NCI-H1105 treated with DMSO at 0.1 percent for 48 hours (cell line): ENCODE measurements at regions not wholly inside any gene's neighbourhood (a gene's known extent, or its start where the extent isn't known, plus 50 kb on each side); places are given as distances from the start of the nearest gene placed in this dataset.
A peak's percentile ranks its signal among the peaks of the same experiment; 100 is the strongest.
"Not testable (repeated sequence)": the region's sequence is repeated elsewhere in the genome, so short reads cannot be mapped to it uniquely, and the experiment has no call there.

Source experiments
- DNase-seq: peaks from one replicate; lab custom pipeline; 2025; lab: John Stamatoyannopoulos, UW

- peak; percentile 28 for DNase-seq
Observed at GRCh38 chr7:65621580-65622201, 248.0 kb downstream of the ZNF92 start.

DNA sequence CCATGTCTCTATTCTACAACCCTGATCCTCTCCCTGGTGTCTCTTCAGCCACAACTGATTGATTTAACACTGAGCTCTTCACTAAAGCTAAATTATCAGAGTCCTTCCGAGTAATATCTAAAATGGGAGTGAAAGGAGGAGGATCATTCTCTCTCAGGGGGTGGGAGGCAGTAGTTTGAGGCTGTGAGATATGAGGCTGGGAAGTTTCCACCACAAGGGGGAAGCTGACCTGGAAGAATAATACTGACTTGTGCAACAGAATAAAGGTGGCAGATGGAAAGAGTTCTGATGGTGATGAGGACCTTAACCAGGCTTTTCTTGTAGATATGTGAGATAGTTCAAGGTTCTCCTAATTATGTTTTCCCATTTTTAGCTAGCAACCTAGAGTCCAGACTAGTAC lies 241.6 kb upstream of the VKORC1L1 start:
- not testable (repeated sequence) for DNase-seq

DNA sequence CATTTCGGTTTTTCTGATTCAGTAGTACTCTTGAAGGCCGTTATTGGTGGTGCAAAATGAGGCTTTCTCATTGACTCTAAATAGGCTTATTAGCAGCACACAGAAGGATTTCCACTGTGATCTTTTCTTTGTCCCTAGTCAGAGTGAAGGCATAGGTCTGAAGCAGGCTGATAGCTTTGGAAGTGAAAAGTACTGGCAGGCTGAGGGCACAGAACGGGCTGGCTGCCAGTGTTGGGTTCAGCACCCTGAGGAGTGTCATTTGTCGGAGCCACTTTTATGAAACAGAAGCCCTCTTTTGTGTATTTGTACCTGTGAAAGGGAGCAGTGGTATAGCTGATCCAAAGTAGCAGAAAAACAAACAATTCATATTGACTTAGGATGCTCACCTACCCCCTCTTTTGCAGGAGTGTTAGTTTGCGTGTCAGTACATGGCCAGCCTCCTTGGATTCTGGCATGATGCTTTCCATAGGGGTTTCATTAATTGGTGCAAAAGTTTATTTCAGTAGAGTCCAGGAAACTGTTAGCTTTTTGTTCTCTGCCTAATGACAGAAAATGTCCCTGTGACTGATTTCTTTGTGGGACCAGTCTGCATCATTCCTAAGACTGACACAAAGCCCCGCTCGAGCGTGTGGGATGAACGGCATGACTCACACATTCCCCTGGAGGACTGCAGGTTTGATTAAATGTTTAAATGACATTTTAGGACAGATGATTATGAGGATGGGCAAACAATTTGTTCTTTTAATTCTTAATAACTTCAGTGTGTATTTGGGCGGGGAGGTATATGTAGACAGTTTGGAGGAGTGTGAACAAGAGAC lies 239.1 kb upstream of the VKORC1L1 start:
- DNase-seq: not testable (repeated sequence)

DNA sequence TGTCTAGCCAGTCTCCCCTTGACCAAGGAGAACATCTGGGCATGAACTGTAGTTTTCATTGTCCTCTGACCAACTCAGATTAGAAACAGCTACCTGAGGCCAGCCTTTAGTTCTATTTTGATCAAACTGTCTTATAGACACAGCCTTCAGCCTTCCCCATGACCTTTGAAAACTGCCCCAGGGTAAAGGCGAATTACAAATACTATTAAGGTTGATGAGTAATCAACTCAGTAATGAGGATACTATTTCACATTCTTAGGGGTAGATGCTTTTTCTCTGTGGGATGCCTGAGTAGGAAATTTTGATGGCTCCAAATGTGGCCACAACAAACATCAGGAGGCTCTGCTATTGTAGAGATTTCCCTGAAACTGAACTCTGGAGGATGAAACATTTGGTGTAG lies 234.0 kb upstream of the VKORC1L1 start:
- DNase-seq: not testable (repeated sequence)

- not testable (repeated sequence) for DNase-seq
Observed at GRCh38 chr7:65639717-65640116, 233.2 kb upstream of the VKORC1L1 start.

DNA sequence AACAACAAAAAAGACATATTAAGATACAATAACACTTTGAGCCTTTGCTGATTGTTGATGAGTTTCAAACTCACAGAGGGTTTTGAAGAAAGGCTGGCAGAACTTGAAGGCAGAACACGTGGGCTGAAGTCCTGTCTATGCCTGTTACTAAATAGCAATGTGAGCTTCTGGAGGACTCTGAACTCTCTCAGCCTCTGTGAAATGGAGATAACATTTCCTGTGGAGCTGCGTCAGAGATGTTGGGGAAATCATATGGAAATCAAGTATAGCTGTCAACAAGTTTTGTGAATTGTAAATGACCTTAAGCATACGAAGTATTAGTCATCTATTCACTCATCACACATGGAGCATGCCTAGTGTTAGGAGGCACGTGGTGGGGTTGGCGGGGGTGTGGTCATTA lies 229.4 kb upstream of the VKORC1L1 start:
- DNase-seq: not testable (repeated sequence)

- DNase-seq: not testable (repeated sequence)
Observed at GRCh38 chr7:65647153-65647964, 225.5 kb upstream of the VKORC1L1 start.

GRCh38 chr7:65651174-65651573 lies 221.7 kb upstream of the VKORC1L1 start:
- not testable (repeated sequence) for DNase-seq

DNA sequence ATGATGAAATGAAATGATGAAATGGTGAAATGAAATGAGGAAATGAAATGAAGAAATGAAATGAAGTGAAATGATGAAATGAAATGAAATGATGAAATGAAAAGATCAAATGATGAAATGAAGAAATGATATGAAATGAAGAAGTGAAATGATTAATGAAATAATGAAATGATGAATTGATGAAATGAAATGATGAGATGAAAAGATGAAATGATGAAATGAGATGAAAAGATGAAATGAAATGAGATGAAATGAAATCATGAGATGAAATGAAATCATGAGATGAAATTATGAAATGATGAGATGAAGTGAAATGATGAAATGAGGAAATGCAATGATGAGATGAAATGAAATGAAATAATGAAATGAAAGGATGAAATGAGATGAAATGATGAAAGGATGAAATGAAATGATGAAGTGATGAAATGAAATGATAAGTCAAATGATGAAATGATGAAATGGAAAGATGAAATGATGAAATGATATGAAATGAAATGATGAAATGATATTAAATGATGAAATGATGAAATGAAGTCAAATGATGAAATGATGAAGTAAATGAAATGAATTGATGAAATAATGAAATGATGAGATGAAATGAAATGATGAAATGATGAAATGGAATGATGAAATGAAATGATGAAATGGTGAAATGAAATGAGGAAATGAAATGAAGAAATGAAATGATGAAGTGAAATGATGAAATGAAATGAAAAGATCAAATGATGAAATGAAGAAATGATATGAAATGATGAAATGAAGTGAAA lies 220.9 kb upstream of the VKORC1L1 start:
- DNase-seq: not testable (repeated sequence)

DNA sequence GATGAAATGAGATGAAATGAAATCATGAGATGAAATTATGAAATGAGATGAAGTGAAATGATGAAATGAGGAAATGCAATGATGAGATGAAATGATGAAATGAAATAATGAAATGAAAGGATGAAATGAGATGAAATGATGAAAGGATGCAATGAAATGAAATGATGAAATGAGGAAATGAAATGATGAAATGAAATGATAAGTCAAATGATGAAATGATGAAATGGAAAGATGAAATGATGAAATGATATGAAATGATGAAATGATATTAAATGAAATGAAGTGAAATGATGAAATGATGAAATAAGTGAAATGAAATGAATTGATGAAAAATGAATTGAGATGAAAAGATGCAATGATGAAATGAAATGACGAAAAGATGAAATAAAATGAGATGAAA lies 220.2 kb upstream of the VKORC1L1 start:
- not testable (repeated sequence) for DNase-seq

- DNase-seq: not testable (repeated sequence)
Observed at GRCh38 chr7:65656494-65657188, 216.2 kb upstream of the VKORC1L1 start.

GRCh38 chr7:65683362-65683761 lies 189.5 kb upstream of the VKORC1L1 start:
- not testable (repeated sequence) for DNase-seq

GRCh38 chr7:65699026-65699714 lies 173.7 kb upstream of the VKORC1L1 start:
- DNase-seq: peak; percentile 1

- not testable (repeated sequence) for DNase-seq
Observed at GRCh38 chr7:65699715-65700356, 173.0 kb upstream of the VKORC1L1 start.

- not testable (repeated sequence) for DNase-seq
Observed at GRCh38 chr7:65719123-65719798, 153.6 kb upstream of the VKORC1L1 start.

DNA sequence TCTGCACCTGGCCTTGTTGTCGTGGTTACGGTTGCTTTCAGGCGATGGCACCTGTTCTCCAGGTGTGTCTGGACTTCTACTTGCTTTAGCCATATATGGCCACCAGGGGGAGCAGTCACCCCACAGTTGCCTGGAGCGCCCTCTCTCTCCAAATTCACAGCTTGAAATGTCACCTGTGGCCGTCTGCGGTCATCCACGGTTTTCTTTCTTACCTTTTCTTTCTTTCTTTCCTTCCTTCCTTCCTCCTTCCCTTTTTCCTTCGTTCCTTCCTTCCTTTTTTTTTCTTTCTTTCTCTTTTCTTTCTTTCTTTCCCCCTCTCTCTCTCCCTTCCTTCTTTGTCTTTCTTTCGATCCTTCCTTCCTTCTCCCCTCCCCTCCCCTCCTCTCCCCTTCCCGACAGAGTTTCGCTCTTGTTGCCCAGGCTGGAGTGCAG lies 150.5 kb upstream of the VKORC1L1 start:
- DNase-seq: peak; percentile 95

GRCh38 chr7:65727182-65727581 lies 145.7 kb upstream of the VKORC1L1 start:
- DNase-seq: not testable (repeated sequence)

DNA sequence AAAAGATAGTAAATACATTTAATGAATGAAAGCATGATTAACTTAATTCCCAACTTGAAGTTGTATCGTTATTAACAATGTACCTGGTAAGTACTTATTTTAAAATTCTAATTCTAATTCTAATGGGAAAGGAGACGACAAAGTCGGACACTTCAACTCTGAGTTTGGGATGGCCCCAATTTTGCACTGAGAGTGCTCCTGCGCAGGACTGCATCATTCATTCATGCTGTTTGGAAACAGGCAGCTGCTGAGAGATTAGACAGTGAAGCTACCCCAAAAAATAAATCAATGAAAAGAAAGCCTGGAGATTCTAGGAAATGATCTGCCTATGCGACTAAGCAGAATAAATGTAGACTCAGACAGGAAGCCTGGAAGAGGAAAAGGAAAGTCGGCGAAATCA lies 141.7 kb upstream of the VKORC1L1 start:
- no peak for DNase-seq

DNA sequence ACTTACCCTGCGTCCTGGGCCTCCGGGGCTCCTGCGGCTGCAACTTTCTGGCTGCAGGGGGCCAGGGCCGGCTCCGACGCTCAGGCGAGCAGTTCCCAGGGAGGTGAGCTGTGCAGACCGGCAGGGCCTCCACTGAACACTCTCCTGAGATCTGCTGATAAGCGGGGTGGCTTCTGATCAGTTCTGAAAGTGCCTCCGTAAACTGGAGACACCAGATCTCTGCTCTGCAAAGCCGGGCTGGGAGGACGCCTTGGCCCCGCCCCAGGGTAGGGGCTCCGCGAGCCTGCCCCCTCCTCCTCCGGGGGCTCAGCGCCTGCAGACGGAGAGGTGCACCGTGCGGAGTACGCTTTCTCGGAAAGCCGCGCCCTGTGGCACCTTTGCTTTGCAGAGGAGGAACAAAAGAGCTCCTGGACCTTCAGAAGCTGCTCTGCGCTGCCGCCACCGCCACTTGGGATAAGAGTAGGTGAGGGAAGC lies 141.3 kb upstream of the VKORC1L1 start:
- peak; percentile 71 for DNase-seq
